ENCODE measurements at regions not wholly inside any gene's neighbourhood (a gene's known extent, or its start where the extent isn't known, plus 50 kb on each side); places are given as distances from the start of the nearest gene placed in this dataset.

DNA sequence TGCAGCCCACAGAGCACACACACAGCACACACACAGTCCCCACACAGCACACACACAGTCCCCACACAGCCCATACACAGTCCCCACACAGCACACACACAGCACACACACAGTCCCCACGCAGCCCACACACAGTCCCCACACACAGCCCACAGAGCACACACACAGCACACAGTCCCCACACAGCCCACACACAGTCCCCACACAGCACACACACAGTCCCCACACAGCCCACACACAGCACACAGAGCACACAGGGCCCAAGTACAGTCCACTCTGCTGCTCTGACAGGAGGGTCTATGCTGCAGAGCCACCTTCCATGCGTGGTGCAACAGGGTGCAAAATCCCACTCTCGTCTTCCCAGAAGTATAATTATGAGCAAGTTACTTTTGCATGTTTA, 240.5 kb upstream of the SALL3 start:
- no peak for DNase-seq (ENCODE audit: low read depth in 2 of 2)

DNA sequence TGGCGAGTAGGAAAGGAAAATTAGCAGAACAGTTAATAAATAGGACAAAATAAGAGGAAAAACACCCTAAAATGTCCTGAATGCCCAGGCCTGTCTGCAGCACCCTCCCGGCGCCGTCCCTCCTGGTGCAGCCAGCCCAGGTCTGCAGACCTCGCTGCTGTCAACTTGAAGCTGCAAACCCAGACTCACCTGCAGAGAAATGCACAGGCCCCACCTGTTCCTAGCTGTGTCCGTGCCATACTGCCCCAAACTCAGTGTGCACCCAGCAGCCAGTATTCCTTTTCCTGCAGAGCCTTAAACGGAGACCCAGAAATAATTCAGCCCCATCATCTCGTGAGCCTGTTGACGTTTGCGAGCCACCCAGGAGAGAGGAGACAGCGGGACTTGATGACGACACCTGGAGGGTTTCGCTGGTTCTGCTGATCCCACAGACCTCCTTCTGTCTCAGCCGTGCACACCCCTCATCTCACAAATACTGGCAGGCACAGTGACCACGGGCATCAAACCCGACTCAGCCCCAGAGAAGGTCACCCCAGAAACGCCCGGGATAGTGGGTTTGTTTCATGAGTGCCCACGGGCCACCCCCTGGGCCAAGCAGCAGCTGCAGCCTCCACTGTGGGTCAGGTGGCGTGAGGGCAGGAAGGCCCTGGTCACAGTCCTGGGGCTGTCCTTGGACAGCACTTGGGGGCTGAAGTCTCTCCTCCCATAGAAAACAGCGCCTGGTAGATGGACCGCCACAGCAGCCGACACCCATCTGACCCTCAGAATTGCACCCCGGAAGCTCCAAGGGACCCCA, 239.5 kb upstream of the SALL3 start:
- DNase-seq (ENCODE audit: low read depth in 2 of 2) = no peak

DNA sequence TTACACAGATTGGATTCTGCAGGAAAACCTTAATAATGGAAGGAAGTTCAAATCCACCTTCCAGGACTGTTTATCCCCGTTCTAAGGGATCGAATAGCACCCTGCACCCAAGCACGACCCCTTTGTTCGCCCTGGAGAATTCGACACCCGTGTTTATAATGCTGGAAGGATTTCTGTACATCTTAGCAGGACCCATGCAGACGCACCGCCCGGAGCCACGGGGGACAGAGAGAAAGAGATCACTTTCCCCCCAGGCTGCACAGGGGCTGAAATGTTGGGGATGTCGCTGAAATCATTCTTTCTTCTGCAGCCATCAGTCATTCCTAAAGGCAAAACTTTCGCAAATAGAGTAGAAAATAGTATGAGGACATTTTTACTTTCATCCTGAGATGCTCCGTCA, 238.7 kb upstream of the SALL3 start:
- DNase-seq (ENCODE audit: low read depth in 2 of 2) = no peak

DNA sequence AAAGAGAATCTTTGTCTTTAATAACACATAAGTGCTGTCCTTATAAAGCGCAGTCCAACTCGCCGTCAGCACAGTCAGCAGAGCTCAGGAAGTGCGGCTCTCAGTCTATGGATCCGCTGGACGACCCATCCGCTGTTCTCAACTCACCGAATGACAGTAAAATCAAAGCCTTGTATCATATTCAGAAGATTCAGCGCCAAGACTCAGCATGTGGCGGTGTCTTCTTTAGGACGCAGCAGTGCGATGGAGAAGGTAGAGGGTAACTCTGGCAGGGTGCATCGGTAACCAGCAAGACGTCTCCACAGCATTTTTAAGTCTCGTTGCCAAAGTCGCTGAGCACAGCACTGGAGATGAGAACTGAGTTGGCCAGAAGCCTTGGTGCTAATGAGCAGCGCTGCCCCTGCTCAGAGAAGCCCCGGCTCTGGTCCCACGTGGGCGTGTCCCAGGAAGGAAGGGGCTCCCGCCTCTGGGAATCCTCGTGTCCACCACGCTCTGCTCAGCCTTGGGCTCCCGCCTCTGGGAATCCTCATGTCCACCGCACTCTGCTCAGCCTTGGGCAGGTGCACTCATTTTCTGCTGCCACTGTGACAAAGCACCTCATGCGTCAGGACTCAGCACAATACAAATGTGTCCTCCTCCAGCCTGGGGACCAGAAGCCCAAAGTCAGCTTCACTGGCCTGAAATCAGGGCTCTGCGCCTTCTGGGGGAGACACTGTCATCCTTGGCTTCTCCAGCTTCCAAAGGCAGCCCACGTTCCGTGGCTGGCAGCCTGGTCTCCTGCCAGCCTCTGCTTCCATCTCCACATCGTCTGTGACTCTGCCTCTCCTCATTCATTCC, 238.0 kb upstream of the SALL3 start:
- no peak for DNase-seq (ENCODE audit: low read depth in 2 of 2)

DNA sequence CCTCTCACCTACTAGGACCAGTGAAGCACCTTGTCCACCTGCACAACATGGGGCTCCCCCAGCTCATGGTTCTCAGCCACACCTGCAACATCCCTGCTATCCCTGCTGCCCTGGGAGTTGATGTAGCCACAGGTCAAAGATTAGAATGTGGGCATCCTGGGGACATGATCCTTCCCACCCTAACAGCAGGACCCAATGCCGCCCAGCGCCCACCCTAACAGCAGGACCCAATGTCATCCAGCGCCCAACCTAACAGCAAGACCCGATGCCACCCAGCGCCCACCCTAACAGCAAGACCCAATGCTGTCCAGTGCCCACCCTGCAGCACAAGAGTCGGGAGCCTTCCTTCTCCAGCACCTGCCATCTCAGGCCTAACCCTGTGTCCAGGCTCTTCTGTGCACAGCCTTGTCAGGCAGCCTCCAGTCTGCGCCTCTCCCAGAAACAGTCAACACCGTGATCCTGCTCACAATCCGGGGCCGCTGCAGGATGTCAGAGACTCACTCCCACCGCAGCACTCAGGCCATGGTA, 237.3 kb upstream of the SALL3 start:
- no peak for DNase-seq (ENCODE audit: low read depth in 2 of 2)

DNA sequence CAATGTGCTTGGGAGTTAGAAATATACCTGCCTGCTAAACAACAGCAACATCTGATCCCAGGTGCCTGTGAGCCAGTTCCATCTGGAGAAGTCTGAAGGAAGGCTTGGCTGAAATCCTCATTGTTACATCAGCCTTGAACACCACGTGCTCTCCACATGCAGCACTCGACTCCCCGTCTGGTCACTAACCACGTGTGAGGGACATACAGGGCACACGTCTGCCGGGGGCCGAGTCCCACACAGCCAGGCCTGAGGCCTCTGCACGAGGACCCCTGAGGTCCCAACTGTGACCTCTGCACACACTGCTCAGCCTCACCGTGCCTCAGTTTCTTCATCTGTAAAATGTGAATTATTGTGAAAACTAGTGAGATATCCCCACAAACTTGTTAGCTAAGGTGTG, 236.5 kb upstream of the SALL3 start:
- DNase-seq (ENCODE audit: low read depth in 2 of 2) = no peak

DNA sequence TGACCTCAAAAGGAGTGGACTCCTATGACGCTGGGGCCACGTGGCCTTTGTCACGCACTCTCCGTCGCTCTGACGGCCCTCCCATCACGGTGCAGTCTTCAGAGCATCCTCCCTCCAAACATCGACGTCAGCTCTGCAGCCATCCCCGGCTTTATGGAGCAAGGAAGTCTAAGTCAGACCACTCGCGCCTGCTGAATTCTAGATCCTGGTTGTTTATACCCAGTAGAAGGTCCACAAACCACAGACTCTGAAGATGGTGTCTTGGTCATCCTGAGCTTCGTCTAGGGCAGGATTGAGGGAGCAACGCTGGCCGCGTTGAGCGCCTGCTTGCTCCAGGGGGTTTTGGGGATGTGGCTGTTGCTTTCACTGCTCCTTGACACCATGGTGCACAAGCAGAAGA, 228.0 kb upstream of the SALL3 start:
- no peak for DNase-seq (ENCODE audit: low read depth in 2 of 2)

DNA sequence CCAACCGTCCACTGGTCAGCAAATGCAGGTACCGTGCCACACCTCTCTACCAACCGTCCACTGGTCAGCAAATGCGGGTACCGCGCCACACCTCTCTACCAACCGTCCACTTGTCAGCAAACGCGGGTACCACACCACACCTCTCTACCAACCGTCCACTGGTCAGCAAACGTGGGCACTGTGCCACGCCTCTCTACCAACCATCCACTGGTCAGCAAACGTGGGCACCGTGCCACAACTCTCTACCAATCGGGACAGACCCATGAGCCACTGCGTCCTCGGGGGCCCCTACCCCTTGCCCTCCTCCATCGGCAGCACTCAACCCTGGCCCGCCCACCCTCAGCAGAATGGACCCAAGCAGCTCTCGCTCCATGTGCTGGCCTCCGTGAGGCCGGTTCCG, 226.4 kb upstream of the SALL3 start:
- DNase-seq (ENCODE audit: low read depth in 2 of 2) = no peak

DNA sequence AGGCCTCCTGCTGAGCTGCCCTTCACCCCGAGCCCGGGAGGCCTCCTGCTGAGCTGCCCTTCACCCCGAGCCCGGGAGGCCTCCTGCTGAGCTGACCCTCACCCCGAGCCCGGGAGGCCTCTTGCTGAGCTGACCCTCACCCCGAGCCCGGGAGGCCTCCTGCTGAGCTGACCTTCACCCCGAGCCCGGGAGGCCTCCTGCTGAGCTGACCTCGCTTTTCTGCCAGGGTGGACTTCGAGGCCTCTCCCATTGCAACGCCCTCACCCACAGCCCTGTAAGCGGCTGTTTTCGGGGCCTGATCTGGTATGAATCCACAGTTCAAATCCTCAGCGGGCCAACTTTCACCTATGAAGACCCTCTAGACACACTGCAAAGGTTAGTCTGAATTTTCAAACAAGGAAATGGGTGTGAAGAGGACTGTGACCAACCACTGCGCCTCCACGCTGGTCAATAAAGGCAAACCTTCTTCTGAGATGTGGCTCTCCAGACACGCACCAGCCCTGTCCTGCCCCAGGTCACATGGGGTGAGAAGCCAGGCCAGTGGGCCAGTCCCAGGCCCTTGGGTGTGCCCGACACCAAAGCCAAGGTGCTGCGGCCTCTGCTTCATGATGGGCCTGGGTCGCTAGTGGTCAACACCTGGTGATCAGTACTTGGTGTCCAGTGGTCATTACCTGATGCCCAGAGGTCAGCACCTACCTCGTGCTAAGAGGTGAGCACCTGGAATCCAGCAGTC, 225.1 kb upstream of the SALL3 start:
- DNase-seq (ENCODE audit: low read depth in 2 of 2) = no peak

DNA sequence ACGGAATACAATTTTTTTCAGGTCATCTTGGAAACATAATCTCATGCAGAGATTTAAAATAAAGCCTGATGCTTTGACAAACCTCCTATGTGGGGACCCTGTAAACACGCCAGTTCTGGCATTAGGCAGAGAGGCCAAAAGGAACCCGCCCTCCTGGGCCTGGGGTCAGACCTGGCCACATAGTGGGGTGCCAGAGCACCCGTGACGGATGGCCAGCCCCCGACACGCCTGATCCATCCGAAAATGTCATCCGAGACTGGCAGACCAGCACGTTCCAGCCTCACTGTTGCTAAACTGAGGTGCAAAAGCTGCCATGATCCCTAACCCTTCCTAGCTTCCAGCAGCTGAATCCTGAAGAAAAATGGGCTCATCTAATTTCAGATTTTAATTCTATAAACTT, 222.6 kb upstream of the SALL3 start:
- no peak for DNase-seq (ENCODE audit: low read depth in 2 of 2)

DNA sequence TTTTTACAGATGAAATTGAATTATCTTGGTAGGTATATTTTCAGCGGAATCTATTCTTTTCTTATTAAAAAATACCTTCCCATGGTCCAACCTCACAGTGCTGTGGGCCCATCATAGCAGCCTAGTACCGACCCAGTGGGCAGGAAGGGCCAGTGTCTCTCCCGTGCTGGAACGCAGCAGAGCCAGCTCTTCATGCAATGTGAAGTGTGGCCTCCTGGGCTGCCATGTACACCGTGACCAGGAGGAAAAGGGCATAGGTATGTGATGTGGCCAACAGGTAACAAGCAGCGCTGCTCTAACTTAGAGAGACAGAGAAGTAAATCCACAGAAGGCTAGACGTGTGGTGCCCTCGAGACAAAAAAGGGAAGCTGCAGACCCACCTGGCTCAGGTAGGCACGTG, 221.1 kb upstream of the SALL3 start:
- no peak for DNase-seq (ENCODE audit: low read depth in 2 of 2)

DNA sequence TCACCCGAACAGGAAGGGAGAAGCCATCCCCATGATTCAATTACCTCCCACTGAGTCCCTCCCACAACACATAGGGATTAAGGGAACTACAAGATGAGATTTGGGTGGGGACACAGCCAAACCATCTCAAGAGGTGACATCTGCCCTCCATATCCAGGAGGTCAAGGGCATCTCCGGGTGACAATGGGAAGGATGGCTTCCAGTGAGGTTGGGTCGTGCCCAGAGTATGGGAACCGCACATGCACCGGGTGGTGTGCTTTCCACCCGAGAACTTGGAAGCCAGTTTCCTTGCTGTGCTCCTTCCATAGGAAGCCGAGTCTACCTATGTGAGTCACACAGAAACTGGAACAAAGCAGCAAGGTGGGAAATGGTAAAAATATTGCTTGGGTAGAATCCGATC, 216.9 kb upstream of the SALL3 start:
- no peak for DNase-seq (ENCODE audit: low read depth in 2 of 2)

DNA sequence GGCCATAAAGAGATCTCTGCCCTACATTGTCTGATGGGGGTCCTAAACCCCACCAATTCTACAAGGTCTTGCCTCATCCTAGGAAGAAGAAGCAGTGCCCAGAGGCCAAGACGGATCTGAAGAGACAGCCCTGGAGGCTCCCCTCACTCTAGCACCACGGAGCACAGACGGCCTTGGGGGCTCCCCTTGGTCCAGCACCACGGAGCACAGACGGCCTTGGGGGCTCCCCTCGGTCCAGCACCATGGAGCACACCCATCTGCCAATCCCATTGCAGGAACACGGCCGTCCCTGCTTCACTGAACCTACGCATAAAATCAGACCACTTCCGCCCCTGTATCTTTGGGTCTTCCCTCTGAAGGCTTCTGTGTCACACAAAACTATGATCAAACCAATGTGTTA, 215.1 kb upstream of the SALL3 start:
- no peak for DNase-seq (ENCODE audit: low read depth in 2 of 2)

DNA sequence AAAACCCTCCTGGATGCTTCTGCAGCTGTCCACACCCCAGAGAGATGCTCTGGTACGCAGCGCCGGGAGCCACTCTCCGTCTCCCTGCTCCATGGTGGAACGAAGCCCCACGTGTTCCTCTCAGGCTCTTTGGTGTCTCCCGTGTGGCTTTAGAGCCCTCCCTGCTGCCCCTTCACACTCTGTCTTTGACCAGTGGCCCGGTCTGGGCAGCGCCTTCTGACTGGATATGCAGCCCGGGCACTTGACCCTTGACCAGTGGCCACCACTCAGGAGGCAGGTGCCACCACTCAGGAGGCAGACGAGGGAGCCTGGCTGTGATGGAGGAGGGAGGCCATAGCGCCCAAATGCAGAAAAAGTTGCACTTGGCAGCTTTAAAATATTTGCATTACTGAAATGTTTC, 214.5 kb upstream of the SALL3 start:
- DNase-seq (ENCODE audit: low read depth in 2 of 2) = no peak

DNA sequence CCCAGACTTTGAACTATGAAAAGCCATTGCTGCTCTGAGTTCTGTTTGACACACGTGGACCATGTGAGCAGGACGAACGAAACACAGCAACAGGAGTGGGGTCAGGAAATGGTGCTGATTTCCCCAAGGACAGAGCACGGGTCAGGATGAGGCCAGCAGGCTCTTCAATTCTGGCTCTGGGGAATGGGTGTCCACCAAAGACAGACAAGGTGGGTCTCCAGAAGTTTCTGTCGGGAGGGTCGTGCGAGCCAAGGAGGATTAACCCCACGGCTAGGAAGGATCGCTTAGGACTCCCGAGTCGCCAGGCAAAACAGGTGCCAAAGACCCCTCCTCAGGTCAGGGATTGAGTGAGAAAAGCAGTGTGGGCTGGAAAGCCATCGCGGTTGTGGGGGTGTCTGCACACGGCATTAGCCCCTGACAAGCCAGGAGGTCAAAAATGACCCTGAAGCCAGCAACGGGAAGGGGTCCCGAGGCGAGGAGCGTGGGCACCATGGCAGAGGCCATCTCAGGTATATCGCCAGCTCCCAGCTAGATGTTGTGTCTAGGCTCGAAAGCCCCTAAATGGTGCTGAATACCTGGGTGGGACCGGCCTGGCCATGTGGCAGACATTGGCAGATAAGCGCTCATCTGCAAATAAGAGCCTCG, 213.9 kb upstream of the SALL3 start:
- no peak for DNase-seq (ENCODE audit: low read depth in 2 of 2)

DNA sequence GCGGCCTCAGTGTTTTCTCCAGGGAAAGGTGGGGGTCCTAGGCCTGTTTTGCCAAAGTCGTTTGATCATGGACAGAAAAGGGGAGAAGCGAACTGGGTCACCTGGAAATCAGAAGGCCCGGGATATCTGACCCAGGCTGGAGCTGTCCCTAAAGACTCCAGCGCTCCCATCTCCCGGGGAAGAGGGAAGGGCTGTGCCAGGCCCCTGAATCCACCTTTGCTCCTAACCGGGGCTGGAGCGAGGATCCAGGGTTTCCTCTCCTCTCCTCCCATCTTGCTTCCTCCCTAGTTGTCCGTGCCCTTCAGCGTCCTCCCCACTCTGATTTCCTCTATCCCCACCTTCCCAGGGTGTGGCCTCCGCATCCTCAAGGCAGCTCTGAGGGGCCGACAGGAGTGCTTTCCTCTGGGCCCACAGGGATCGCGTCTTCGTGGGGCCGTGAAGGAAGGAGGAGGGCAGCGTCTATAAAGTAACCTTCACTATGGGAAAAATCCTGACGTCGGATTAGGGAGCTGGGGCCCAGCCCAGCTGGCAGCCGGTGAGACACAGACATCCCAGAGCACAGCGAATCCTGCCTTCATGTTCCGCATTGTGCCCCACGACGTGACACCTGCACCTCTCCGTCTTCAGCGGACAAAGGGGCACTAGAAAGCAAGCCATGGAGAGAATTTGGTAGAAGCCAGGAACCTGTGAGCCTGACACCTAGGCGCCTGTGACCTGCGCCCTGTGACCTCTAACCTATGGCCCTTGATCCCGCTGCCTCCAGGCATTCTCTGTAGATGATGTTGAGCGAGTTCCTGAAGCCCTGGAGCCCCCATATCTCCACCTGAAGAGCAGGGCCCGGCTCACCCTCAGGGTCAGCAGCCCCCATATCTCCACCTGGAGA, 212.7 kb upstream of the SALL3 start:
- no peak for DNase-seq (ENCODE audit: low read depth in 2 of 2)

DNA sequence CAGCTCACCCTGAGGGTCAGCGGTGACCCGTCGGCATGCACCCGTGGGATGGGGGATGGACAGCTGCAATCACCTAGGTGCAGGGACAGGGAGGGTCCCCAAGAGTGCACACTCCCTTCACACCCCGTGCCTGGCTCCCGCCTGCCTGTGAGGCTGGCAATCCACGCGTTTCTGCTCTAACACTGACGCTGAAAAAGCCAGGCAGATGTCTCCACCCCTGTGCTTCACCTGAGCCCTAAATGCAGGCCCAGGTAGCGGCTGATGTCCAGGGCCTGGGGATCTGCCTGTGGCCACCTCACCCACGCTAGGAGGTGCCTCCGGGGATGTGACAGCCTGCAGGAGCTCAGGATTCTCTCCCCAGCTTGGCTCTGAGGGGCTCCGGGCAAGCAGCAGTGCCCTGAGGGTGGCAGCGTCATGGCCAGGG, 212.0 kb upstream of the SALL3 start:
- no peak for DNase-seq (ENCODE audit: low read depth in 2 of 2)

DNA sequence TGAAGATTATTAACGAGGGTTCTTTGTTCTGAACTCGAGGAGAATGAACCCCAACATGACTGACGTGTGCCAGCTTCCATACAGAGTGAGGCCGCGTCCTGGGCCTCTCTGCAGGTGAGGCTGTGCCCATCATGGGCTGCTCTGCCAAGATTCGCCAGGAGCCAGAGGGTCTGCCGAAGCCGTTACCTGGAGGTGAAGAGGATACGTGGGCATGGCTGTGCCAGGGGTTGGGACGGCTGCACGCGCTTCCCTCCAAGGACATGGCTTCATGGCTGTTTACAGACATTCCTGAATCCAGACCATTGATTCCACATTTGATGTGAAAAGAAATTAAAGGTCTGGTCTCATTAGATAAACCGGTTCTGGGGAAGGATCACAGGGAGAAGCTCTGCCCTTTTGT, 211.4 kb upstream of the SALL3 start:
- no peak for DNase-seq (ENCODE audit: low read depth in 2 of 2)

DNA sequence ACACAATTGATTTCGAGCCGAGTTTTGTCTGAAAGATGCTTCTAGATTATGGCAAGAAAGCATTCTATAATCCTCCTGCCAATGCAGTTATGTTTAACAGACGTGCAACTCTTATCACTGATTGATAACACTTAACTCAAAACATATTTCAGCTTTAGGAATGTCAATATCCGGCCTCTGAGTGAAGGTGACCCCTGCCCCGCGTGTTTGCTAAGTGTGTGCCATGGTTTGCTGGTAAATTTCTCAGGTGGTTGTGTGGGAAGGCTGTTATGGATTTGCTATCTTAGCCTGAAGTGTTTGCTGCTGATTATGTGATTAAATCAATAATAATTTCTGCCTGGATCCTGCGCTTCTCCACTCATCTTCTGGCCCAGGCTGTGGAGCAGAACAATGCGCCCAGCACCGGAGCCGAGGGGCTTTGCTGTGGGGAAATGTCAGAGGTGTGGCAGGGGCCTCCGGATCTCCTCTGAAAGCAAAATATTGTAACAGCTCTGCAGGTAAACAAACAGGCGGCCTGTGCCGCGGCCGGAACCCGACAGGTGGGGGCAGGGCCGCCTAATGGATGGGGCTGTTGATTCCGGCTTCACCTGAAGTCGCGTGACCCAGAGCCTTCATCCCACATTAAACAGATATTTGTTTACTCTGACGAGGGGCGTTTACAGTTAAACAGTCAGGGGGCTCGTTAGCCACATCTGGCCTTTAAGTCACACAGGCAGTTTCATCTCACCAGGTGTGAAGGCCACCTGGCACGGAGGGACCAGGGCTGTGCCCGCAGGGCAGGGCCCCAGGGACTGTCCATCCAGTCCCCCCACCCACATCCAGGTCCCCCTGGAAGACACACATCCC, 210.7 kb upstream of the SALL3 start:
- DNase-seq (ENCODE audit: low read depth in 2 of 2) = no peak

Data from stimulated activated CD4-positive, alpha-beta T cell treated with anti-CD3 and anti-CD28 coated beads, Interleukin-12 subunit alpha, Interleukin-12 subunit beta, amount 100 ng/mL, for 24 hours (primary cell).